ENCODE measurements at regions not wholly inside any gene's neighbourhood (a gene's known extent, or its start where the extent isn't known, plus 50 kb on each side); places are given as distances from the start of the nearest gene placed in this dataset.

DNA sequence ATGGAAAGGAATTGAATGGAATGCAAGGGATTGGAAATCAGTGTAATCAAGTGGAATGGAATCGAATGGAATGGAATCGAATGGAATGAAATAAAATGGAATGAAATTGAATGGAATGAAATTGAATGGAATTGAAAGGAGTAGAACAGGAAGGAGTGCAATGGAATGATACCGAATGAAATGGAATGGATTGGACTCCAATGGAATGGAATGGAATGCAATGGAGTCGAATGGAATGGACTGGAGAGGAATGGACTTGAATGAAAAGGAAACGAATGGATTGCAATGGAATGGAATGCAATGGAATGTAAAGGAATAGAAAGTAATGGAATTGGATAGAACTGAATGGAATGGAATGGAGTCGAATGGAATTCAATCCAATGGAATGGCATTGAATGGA, 1032.8 kb upstream of the USP9Y start:
- TF ChIP-seq, protein P1, sequence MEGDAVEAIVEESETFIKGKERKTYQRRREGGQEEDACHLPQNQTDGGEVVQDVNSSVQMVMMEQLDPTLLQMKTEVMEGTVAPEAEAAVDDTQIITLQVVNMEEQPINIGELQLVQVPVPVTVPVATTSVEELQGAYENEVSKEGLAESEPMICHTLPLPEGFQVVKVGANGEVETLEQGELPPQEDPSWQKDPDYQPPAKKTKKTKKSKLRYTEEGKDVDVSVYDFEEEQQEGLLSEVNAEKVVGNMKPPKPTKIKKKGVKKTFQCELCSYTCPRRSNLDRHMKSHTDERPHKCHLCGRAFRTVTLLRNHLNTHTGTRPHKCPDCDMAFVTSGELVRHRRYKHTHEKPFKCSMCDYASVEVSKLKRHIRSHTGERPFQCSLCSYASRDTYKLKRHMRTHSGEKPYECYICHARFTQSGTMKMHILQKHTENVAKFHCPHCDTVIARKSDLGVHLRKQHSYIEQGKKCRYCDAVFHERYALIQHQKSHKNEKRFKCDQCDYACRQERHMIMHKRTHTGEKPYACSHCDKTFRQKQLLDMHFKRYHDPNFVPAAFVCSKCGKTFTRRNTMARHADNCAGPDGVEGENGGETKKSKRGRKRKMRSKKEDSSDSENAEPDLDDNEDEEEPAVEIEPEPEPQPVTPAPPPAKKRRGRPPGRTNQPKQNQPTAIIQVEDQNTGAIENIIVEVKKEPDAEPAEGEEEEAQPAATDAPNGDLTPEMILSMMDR (IDR thresholded peaks at IDR 0.05), result no peak
- TF ChIP-seq POLR2AphosphoS5 (IDR thresholded peaks at IDR 0.05) (no peak), EP300 (IDR thresholded peaks at IDR 0.05) (no peak)
